LHCN-M2 (cell line): ENCODE measurements at regions not wholly inside any gene's neighbourhood (a gene's known extent, or its start where the extent isn't known, plus 50 kb on each side); places are given as distances from the start of the nearest gene placed in this dataset.
A peak's percentile ranks its signal among the peaks of the same experiment; 100 is the strongest.

Source experiments
- DNase-seq: peaks from one replicate; pipeline ENCODE4 v3.0.0-alpha.2; 2012; ENCODE audit warnings: low read depth

GRCh38 chr3:73295876-73296635, 234.6 kb downstream of the EBLN2 start:
- DNase-seq, result no peak

- no peak for DNase-seq
Observed at GRCh38 chr3:73296859-73297258, 235.4 kb downstream of the EBLN2 start.

- no peak for DNase-seq
Observed at GRCh38 chr3:73298243-73299183, 237.1 kb downstream of the EBLN2 start.

- DNase-seq, result no peak
Observed at GRCh38 chr3:73299184-73299691, 237.8 kb downstream of the EBLN2 start.

- no peak for DNase-seq
Observed at GRCh38 chr3:73314151-73314951, 252.9 kb downstream of the EBLN2 start.

- DNase-seq, result no peak
Observed at GRCh38 chr3:73315706-73316105, 254.2 kb downstream of the EBLN2 start.

GRCh38 chr3:73319179-73319769, 257.8 kb downstream of the EBLN2 start:
- DNase-seq, result no peak

GRCh38 chr3:73321286-73321999, 260.0 kb downstream of the EBLN2 start:
- DNase-seq, result no peak

GRCh38 chr3:73324203-73325155, 263.0 kb downstream of the EBLN2 start:
- DNase-seq, result peak; percentile 6

- DNase-seq, result no peak
Observed at GRCh38 chr3:73326396-73326795, 264.9 kb downstream of the EBLN2 start.

- DNase-seq, result no peak
Observed at GRCh38 chr3:73327052-73327451, 265.6 kb downstream of the EBLN2 start.
